Effector memory CD4-positive, alpha-beta T cell (primary cell): ENCODE measurements at regions not wholly inside any gene's neighbourhood (a gene's known extent, or its start where the extent isn't known, plus 50 kb on each side); places are given as distances from the start of the nearest gene placed in this dataset.

Source experiments
- DNase-seq, 3 donors: peaks; one replicate each; pipeline ENCODE4 v3.0.0-alpha.2; 2020
- H3K27ac ChIP-seq: 2 replicates; pipeline ENCODE4 v1.7.0; 2013; ENCODE audit warnings: mild to moderate bottlenecking, low read length, moderate library complexity; ENCODE audit not compliant: insufficient read depth, poor library complexity, severe bottlenecking
- H3K27me3 ChIP-seq: replicated peaks from 2 replicates; pipeline ENCODE4 v1.7.0; 2013; ENCODE audit warnings: mild to moderate bottlenecking, low read length; ENCODE audit not compliant: insufficient read depth, control insufficient read depth, poor library complexity, severe bottlenecking
- H3K36me3 ChIP-seq: 2 replicates; pipeline ENCODE4 v1.7.0; 2013; ENCODE audit warnings: mild to moderate bottlenecking, low read length, moderate library complexity; ENCODE audit not compliant: control insufficient read depth, insufficient read depth
- H3K4me1 ChIP-seq: 2 replicates; pipeline ENCODE4 v1.7.0; 2013; ENCODE audit warnings: low read length, mild to moderate bottlenecking; ENCODE audit not compliant: control insufficient read depth, insufficient read depth, poor library complexity, severe bottlenecking
- H3K4me3 ChIP-seq: 2 replicates; pipeline ENCODE4 v1.7.0; 2013; ENCODE audit warnings: low read length, low read depth, mild to moderate bottlenecking; ENCODE audit not compliant: insufficient read depth, poor library complexity, severe bottlenecking
- H3K9me3 ChIP-seq: 2 replicates; pipeline ENCODE4 v1.7.0; 2013; ENCODE audit warnings: mild to moderate bottlenecking, low read length, moderate library complexity; ENCODE audit not compliant: control insufficient read depth

DNA sequence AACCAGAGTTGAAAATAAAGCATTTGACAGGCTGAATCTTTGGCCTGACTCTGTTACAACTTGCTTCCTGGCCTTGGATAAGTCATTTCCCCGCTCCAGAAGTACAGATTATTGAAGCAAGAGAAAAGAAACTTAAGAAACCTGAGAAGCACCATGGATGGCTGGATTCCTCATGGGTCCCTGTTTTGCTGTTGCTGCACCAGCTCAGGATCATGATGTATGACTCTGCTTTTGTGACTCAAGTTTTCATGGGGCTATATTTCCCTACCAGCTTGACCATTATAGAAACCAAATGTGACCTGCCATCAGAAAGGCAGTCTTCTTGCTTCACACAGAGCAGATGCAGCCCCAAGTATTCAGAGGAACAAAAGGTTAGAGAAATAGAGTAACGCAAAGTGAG, 921.8 kb downstream of the BCL11B start:
- H3K27me3 ChIP-seq: no peaks in the 10 kb centered on the region
- H3K27ac ChIP-seq: no peak overlapping the region
- H3K4me3 ChIP-seq: no peak overlapping the region
- H3K4me1 ChIP-seq: no peaks in the 10 kb centered on the region
- no peak for DNase-seq
- no peaks in the 10 kb centered on the region for H3K9me3 ChIP-seq
- H3K36me3 ChIP-seq: no peaks in the 10 kb centered on the region

DNA sequence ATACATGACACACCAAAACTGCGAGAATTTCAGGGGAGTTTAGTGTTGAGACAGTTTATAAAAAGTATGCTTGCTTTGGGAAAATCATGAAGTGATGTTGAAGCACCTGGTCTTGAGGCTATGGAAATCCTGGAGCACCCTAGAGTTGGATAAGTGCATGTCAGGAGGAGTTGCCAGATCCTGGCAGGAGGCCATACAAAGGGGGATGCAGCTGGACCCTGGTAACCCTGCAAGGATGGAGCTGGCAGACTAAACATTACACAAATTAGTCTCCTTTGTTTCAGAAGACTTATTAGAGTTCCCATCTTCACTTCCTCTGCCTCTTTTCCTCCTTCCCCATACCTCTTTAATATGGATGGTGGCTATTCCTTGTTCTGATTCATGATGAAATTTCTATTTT, 907.0 kb downstream of the BCL11B start:
- Histone ChIP-seq H3K9me3 (peaks cover 6% of the 10 kb centered on the region), H3K4me1 (peaks cover 3% of the 10 kb centered on the region), H3K4me3 (no peak overlapping the region), H3K27ac (no peak overlapping the region), H3K27me3 (no peaks in the 10 kb centered on the region), H3K36me3 (no peaks in the 10 kb centered on the region)
- no peak for DNase-seq

DNA sequence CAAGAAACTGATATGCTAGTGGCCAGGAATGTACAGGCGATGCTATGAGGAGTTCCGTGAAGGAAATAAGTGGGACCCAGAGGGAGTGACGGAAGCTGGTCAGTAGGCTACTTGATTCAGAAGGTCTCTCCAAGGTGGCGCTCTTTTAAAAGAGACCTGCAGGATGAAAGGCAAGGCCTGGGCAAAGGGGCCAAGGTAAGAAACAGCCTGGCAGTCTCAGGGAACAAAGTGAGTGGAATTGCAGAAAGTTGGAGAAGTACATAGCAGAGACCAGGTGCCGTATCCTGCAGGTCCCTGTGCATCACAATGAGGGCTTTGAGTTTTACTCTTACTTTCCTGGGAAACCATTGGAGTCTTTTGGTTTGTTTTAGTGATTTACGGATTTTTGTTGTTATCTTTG, 905.6 kb downstream of the BCL11B start:
- no peaks in the 10 kb centered on the region for H3K36me3 ChIP-seq
- DNase-seq: no peak
- H3K9me3 ChIP-seq: peaks cover 6% of the 10 kb centered on the region
- H3K4me1 ChIP-seq: peaks cover 3% of the 10 kb centered on the region
- no peak overlapping the region for H3K4me3 ChIP-seq
- no peaks in the 10 kb centered on the region for H3K27me3 ChIP-seq
- no peak overlapping the region for H3K27ac ChIP-seq

DNA sequence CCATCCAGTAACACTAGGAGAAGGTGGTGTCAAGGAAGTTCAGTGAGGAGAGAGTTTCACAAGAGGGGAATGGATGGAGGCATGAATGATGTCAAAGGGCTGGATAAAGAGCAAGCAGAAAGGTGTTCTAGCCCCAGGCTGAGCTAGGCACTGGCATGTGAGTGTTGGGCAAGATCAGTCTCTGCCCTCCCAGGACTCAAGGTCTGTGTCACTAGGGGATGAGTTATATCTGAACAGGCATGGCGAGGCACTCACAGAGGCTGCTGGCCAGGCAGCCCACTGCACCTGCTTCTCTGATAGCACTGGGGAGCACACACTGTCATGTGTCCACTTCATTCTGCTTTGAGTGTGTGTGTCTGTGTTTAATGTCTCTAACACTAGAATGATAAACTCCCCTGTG, 903.8 kb downstream of the BCL11B start:
- H3K4me3 ChIP-seq: no peak overlapping the region
- peaks cover 6% of the 10 kb centered on the region for H3K9me3 ChIP-seq
- no peak for DNase-seq
- H3K27me3 ChIP-seq: no peaks in the 10 kb centered on the region
- H3K36me3 ChIP-seq: no peaks in the 10 kb centered on the region
- H3K4me1 ChIP-seq: peaks cover 3% of the 10 kb centered on the region
- no peak overlapping the region for H3K27ac ChIP-seq

DNA sequence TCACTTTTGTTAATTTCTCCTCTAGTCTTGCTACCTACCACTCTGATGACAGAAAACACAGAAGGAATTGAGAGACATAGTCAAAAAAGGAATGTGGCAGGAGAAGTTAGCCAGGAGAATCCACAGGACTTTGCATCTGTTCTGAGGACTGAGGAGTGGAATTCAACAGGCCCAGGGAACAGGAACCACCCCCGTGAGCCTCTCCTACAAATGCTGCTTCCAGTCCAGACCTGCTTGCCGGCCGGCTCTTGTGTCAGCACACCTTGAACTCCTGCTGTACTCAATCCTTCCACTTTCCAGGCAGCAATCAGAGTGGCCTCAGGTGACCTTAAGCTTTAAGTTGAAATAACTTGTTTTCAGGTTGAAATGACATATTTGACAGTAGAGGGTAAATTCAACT, 903.1 kb downstream of the BCL11B start:
- Histone ChIP-seq H3K36me3 (no peaks in the 10 kb centered on the region), H3K27ac (no peak overlapping the region), H3K9me3 (peaks cover 6% of the 10 kb centered on the region), H3K4me1 (peaks cover 3% of the 10 kb centered on the region), H3K27me3 (no peaks in the 10 kb centered on the region), H3K4me3 (no peak overlapping the region)
- no peak for DNase-seq

DNA sequence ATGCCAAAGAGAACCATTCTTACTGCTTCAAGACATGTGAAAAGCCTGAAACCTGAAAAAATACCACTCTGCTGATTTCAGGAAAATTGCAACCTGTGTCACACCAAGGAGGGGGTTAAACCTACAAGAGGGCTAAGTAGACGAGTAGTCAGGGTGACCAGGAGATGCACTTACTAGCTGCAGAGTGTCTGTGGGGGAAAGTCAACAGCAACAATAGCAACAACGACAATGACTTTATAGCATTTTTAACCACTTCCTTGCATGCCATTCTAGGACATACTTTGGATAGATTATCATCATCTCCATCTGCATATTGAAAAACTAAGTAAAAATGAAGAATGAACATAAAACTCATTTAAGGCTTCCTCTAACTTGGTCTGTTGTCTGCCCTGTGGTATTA, 902.7 kb downstream of the BCL11B start:
- Histone ChIP-seq H3K4me1 (peaks cover 3% of the 10 kb centered on the region), H3K4me3 (no peak overlapping the region), H3K27me3 (no peaks in the 10 kb centered on the region), H3K27ac (no peak overlapping the region), H3K36me3 (no peaks in the 10 kb centered on the region), H3K9me3 (peaks cover 6% of the 10 kb centered on the region)
- no peak for DNase-seq

DNA sequence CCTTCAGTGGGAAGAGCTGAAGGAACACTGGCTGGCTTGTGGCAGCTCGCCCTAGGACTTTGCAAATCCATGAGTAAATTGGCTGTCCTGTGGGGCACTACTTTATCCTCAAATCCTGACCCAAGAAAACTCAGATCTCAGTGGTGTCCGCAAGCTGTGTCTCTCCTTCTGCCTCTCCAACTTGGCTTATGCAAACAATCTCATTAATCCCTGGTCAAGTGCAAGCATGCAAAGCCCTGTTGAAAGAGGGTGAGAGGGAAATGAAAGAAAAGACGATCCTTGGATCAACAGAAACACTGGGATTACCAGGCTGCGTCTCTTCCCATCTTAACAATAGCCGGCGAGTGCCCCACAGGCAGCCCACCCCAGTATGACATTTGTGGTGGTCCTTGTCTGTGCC, 901.6 kb downstream of the BCL11B start:
- peaks cover 3% of the 10 kb centered on the region for H3K4me1 ChIP-seq
- H3K27me3 ChIP-seq: no peaks in the 10 kb centered on the region
- H3K4me3 ChIP-seq: no peak overlapping the region
- no peaks in the 10 kb centered on the region for H3K36me3 ChIP-seq
- no peak overlapping the region for H3K27ac ChIP-seq
- DNase-seq: no peak
- H3K9me3 ChIP-seq: peaks cover 6% of the 10 kb centered on the region

DNA sequence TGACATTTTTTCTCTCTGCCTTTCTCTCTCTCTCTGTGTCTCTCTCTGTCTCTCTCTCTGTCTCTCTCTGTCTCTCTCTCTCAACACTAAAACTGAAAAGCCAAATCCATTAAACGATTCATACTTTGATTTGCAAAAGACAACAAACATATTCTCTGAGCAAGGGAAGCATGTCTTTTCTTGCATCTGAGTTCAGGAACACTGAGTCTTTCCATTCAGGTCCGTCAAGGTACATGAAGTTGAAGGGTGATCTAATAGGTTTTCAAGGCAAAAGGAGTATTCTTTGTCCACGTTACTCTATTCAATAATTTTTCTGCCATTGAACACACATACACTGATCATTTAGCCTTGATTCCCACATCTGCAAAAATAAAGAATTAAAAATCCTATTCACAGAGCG, 900.9 kb downstream of the BCL11B start:
- no peaks in the 10 kb centered on the region for H3K36me3 ChIP-seq
- H3K4me1 ChIP-seq: peaks cover 3% of the 10 kb centered on the region
- H3K27me3 ChIP-seq: no peaks in the 10 kb centered on the region
- H3K27ac ChIP-seq: no peak overlapping the region
- no peak for DNase-seq
- peaks cover 6% of the 10 kb centered on the region for H3K9me3 ChIP-seq
- no peak overlapping the region for H3K4me3 ChIP-seq

DNA sequence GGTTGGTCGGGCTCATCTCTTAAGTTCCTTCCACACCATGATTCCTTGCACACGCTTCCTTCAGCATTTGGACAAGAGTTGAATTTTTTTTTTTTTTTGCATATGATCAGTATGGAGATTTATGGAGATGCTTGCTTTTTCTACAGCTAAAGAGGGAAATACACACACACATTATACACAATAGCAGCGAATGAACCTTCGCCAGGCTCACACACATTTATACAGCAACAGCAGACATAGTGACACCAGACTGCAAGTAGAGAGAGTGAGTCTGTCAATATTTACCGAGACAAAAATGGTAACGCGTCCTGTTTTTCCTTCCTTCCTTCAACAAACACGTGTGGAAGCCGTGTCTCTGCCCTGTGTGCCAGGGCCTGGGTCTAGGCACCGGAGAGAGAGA, 897.9 kb downstream of the BCL11B start:
- H3K27me3 ChIP-seq: no peaks in the 10 kb centered on the region
- no peak overlapping the region for H3K4me3 ChIP-seq
- H3K9me3 ChIP-seq: no peaks in the 10 kb centered on the region
- peaks cover 2% of the 10 kb centered on the region for H3K4me1 ChIP-seq
- DNase-seq: no peak
- no peaks in the 10 kb centered on the region for H3K36me3 ChIP-seq
- H3K27ac ChIP-seq: no peak overlapping the region

DNA sequence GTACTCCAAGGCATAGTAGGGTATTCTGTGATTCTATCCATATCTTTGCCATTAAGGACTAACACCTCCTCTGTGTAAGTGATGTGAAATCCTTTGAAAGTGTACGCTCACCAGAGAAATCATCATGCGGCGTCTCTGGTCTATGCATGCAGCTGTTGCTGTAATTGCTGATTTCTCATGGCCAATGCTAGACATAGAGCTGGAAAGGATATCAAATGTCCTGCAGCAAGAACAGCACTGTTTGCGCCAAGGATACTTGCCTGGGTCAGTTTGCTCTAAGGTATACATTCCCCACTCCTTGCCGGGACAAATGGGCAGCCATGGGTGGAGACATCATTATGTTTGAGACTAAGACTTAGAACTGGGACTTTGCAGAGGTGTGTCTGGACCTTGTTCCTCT, 896.4 kb downstream of the BCL11B start:
- Histone ChIP-seq H3K27me3 (no peaks in the 10 kb centered on the region), H3K36me3 (no peaks in the 10 kb centered on the region), H3K27ac (no peak overlapping the region), H3K9me3 (no peaks in the 10 kb centered on the region), H3K4me3 (no peak overlapping the region), H3K4me1 (no peaks in the 10 kb centered on the region)
- DNase-seq: no peak

DNA sequence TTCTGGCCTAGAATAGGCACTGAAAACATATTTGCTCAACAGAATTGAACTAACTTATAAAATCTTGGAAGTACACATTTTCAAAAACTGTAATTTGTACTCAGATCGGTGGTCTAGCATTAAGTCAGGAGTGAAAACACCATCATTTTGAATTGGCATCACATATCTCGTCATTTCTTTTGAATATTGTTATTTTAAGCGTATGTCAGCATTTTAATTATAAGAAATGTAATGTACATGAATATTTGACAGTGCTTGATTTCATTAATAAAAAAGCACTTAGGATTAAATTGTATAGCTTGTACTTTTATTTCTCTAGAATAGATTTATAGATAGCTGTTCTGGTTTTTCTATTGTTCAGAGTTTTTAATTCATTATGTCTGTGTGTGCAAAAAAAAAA, 892.2 kb downstream of the BCL11B start:
- Histone ChIP-seq H3K27ac (no peak overlapping the region), H3K27me3 (no peaks in the 10 kb centered on the region), H3K36me3 (no peaks in the 10 kb centered on the region), H3K4me1 (no peaks in the 10 kb centered on the region), H3K9me3 (no peaks in the 10 kb centered on the region), H3K4me3 (no peak overlapping the region)
- no peak for DNase-seq
